HepG2 (cell line): ENCODE measurements at regions not wholly inside any gene's neighbourhood (a gene's known extent, or its start where the extent isn't known, plus 50 kb on each side); places are given as distances from the start of the nearest gene placed in this dataset.

ENCODE experiments used
- ATAC-seq: fragments of 200-7000 bp; cut with Tn5 transposase; 3 replicates; pipeline ENCODE4 v1.9.1; 2020; ENCODE audit warnings: mild to moderate bottlenecking, moderate library complexity
- BruUV-seq: library from RNA; stranded (reverse); fragments of 400-500 nt; replicated peaks from 2 replicates; lab custom pipeline; 2021; lab: Mats Ljungman, UMichigan
- CTCF ChIA-PET: fragments of 300-600 bp; formaldehyde crosslinking; extraction: SDS; loops from one replicate; lab custom pipeline; 2021; ENCODE audit warnings: low total read pairs, inconsistent platforms, low intra/inter-chr PET ratio; lab: Yijun Ruan, JAX
- POLR2A ChIA-PET: fragments of 350-600 bp; sonication (Branson Sonifier 250); formaldehyde crosslinking; loops from one replicate; lab custom pipeline; 2020; ENCODE audit warnings: antibody characterized with exemption, inconsistent platforms; lab: Yijun Ruan, JAX
- DNase-seq: peaks from one replicate; pipeline ENCODE4 v3.0.0-alpha.2; 2015; ENCODE audit warnings: low spot score
- FAIRE-seq: peaks from 3 replicates; lab custom pipeline; 2011; peaks lifted over from hg19 to GRCh38; lab: Jason Lieb, UNC
- H2AFZ ChIP-seq: one replicate; pipeline ENCODE4 v1.6.1; 2011; ENCODE audit warnings: low read length, inconsistent platforms
- H3K27ac ChIP-seq: fragments of 300-600 bp; 3 replicates; pipeline ENCODE4 v1.8.0; 2011; ENCODE audit warnings: mixed run types, mild to moderate bottlenecking, mixed read lengths, low read length, inconsistent platforms; ENCODE audit not compliant: insufficient read depth; ENCODE audit errors: extremely low read length
- H3K27me3 ChIP-seq, 2 experiments: fragments of 200-600 bp in 1 of 2; 2 replicates in 1 of 2; 3 replicates in 1 of 2; pipeline versions ENCODE4 v1.6.0 to v1.8.0; 2011; ENCODE audit warnings: low read length in 2 of 2, mild to moderate bottlenecking in 2 of 2, moderate library complexity in 2 of 2, inconsistent platforms in 1 of 2; ENCODE audit not compliant: insufficient read depth in 2 of 2, control insufficient read depth in 1 of 2
- H3K36me3 ChIP-seq, 2 experiments: fragments of 200-600 bp in 1 of 2; replicated peaks in 1 of 2; 2 replicates in 1 of 2; 3 replicates in 1 of 2; pipeline versions ENCODE4 v1.5.1 to v1.8.0; 2011; ENCODE audit warnings: low read length in 2 of 2, inconsistent platforms in 1 of 2; ENCODE audit not compliant: insufficient read depth in 2 of 2, control insufficient read depth in 1 of 2
- H3K4me1 ChIP-seq: 2 replicates; pipeline ENCODE4 v1.5.1; 2012; ENCODE audit warnings: low read length, inconsistent platforms; ENCODE audit not compliant: insufficient read depth
- H3K4me2 ChIP-seq: 2 replicates; pipeline ENCODE4 v1.6.0; 2011; ENCODE audit warnings: low read depth, low read length, inconsistent platforms
- H3K4me3 ChIP-seq, 3 experiments: fragments of 200-600 bp in 1 of 3; sonication (generic), shearing (Covaris generic) in 1 of 3; replicated peaks in 1 of 3; 2 replicates each; pipeline ENCODE4 v1.5.1; 2011 to 2016; ENCODE audit warnings: low read length in 3 of 3, inconsistent platforms in 2 of 3, low read depth in 2 of 3, mild to moderate bottlenecking in 2 of 3, control low read depth in 1 of 3, mixed read lengths in 1 of 3; ENCODE audit not compliant: insufficient read depth in 1 of 3
- H3K79me2 ChIP-seq: one replicate; pipeline ENCODE4 v1.6.1; 2011; ENCODE audit warnings: low read length, inconsistent platforms; ENCODE audit not compliant: insufficient read depth
- H3K9ac ChIP-seq: 2 replicates; pipeline ENCODE4 v1.6.0; 2011; ENCODE audit warnings: mild to moderate bottlenecking, low read depth, low read length, inconsistent platforms; ENCODE audit not compliant: insufficient read depth
- H3K9me3 ChIP-seq: 2 replicates; pipeline ENCODE4 v1.5.1; 2012; ENCODE audit warnings: mild to moderate bottlenecking, low read length
- H4K20me1 ChIP-seq: 2 replicates; pipeline ENCODE4 v1.6.0; 2011; ENCODE audit warnings: inconsistent platforms, mild to moderate bottlenecking, low read length, moderate library complexity; ENCODE audit not compliant: insufficient read depth
- ATRX ChIP-seq: sonication (generic); formaldehyde crosslinking; IDR thresholded peaks from 2 replicates; pipeline ENCODE4 v1.4.0; 2020; ENCODE audit warnings: missing genetic modification reagents, borderline replicate concordance
- GLI4 ChIP-seq: sonication (generic); formaldehyde crosslinking; IDR thresholded peaks from 2 replicates; pipeline ENCODE4 v1.5.1; 2020; ENCODE audit warnings: missing genetic modification reagents, mild to moderate bottlenecking, moderate library complexity, borderline replicate concordance
- MBNL3 ChIP-seq: fragments of 250-450 bp; sonication (Bioruptor Pico); conservative IDR thresholded peaks from 2 replicates; pipeline ENCODE4 v1.8.0; 2022; ENCODE audit warnings: mild to moderate bottlenecking, inconsistent platforms
- MEIS2 ChIP-seq: sonication (generic); formaldehyde crosslinking; IDR thresholded peaks from 2 replicates; pipeline ENCODE4 v1.9.0; 2021; ENCODE audit warnings: mild to moderate bottlenecking, missing genetic modification reagents
- NR2C2 ChIP-seq: sonication (generic); formaldehyde crosslinking; IDR thresholded peaks from 2 replicates; pipeline ENCODE4 v1.4.0; 2020; ENCODE audit warnings: missing genetic modification reagents, mild to moderate bottlenecking, moderate library complexity, borderline replicate concordance
- PHF21A ChIP-seq: sonication (generic); formaldehyde crosslinking; IDR thresholded peaks from 2 replicates; pipeline ENCODE4 v1.5.0; 2020; ENCODE audit warnings: mild to moderate bottlenecking, missing genetic modification reagents
- SP2 ChIP-seq: sonication (generic); formaldehyde crosslinking; IDR thresholded peaks from 2 replicates; pipeline ENCODE4 v1.5.1; 2020; ENCODE audit warnings: mild to moderate bottlenecking, missing genetic modification reagents
- THAP11 ChIP-seq: IDR thresholded peaks from 2 replicates; pipeline ENCODE4 v1.6.1; 2016; ENCODE audit warnings: missing biosample characterization, missing genetic modification reagents
- ZBTB42 ChIP-seq: sonication (generic); formaldehyde crosslinking; IDR thresholded peaks from 2 replicates; pipeline ENCODE4 v1.5.0; 2020; ENCODE audit warnings: mild to moderate bottlenecking, missing genetic modification reagents
- ZNF792 ChIP-seq: IDR thresholded peaks from 2 replicates; pipeline ENCODE4 v1.6.1; 2016
- WGBS: methylation state at CpG from one replicate; pipeline ENCODE4 v1.1.6; 2017; ENCODE audit warnings: low lambda C conversion rate; 5-methylcytosine and 5-hydroxymethylcytosine counted together
- in situ Hi-C: cut with HindIII; loops from 2 replicates; pipeline ENCODE4 v1.10.0; 2017; ENCODE audit warnings: low pct_unique_long_range_greater_than_20kb; ENCODE audit not compliant: extremely low pct_ligation_motif_present
- intact Hi-C: fragments of 100-400 bp; cut with micrococcal nuclease; formaldehyde crosslinking; loops from one replicate; pipeline ENCODE4 v1.10.0; 2022; ENCODE audit not compliant: unreplicated experiment
- TF ChIP-seq, protein P1 (sequence below): sonication (generic); formaldehyde crosslinking; IDR thresholded peaks from 2 replicates; pipeline ENCODE4 v1.8.1; 2022; ENCODE audit warnings: low read depth, mild to moderate bottlenecking, missing genetic modification reagents
- TF ChIP-seq, protein P2 (sequence below): sonication (generic); formaldehyde crosslinking; IDR thresholded peaks from 2 replicates; pipeline ENCODE4 v1.5.1; 2020; ENCODE audit warnings: mild to moderate bottlenecking, missing genetic modification reagents

DNA sequence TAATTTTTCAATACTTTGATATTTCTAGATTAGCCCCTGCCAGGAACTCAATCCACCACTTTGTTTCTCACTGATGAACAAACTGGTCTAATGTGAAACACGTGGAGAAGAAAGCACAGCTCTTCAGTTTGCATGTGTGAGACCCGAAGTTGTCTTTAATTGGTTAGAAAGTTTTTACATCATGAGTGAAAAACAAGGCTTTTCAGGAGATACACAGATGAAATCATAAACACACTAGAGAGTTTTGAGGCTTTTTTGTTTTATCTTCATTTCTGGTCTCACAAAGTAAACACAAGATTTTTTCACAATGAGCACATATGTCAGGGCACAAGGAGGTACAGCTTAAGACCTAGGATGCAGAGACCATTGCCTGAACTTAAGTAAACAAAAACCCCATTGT is 84.5 kb upstream of the MOCS2 start:
- in situ Hi-C loops (no loop called here), intact Hi-C loops (no loop called here)
- TF ChIP-seq THAP11 (CRISPR knock-in tag), result no peak
- TF ChIP-seq SP2 (CRISPR knock-in tag), result no peak
- TF ChIP-seq ZNF792 (CRISPR knock-in tag), result no peak
- no peak for TF ChIP-seq PHF21A
- no peak for TF ChIP-seq ATRX
- TF ChIP-seq, protein P1, sequence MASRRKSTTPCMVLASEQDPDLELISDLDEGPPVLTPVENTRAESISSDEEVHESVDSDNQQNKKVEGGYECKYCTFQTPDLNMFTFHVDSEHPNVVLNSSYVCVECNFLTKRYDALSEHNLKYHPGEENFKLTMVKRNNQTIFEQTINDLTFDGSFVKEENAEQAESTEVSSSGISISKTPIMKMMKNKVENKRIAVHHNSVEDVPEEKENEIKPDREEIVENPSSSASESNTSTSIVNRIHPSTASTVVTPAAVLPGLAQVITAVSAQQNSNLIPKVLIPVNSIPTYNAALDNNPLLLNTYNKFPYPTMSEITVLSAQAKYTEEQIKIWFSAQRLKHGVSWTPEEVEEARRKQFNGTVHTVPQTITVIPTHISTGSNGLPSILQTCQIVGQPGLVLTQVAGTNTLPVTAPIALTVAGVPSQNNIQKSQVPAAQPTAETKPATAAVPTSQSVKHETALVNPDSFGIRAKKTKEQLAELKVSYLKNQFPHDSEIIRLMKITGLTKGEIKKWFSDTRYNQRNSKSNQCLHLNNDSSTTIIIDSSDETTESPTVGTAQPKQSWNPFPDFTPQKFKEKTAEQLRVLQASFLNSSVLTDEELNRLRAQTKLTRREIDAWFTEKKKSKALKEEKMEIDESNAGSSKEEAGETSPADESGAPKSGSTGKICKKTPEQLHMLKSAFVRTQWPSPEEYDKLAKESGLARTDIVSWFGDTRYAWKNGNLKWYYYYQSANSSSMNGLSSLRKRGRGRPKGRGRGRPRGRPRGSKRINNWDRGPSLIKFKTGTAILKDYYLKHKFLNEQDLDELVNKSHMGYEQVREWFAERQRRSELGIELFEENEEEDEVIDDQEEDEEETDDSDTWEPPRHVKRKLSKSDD (CRISPR knock-in tag), result no peak
- TF ChIP-seq MEIS2 (CRISPR knock-in tag), result no peak
- no peak for TF ChIP-seq GLI4 (CRISPR knock-in tag)
- TF ChIP-seq NR2C2 (CRISPR knock-in tag), result no peak
- TF ChIP-seq, protein P2, sequence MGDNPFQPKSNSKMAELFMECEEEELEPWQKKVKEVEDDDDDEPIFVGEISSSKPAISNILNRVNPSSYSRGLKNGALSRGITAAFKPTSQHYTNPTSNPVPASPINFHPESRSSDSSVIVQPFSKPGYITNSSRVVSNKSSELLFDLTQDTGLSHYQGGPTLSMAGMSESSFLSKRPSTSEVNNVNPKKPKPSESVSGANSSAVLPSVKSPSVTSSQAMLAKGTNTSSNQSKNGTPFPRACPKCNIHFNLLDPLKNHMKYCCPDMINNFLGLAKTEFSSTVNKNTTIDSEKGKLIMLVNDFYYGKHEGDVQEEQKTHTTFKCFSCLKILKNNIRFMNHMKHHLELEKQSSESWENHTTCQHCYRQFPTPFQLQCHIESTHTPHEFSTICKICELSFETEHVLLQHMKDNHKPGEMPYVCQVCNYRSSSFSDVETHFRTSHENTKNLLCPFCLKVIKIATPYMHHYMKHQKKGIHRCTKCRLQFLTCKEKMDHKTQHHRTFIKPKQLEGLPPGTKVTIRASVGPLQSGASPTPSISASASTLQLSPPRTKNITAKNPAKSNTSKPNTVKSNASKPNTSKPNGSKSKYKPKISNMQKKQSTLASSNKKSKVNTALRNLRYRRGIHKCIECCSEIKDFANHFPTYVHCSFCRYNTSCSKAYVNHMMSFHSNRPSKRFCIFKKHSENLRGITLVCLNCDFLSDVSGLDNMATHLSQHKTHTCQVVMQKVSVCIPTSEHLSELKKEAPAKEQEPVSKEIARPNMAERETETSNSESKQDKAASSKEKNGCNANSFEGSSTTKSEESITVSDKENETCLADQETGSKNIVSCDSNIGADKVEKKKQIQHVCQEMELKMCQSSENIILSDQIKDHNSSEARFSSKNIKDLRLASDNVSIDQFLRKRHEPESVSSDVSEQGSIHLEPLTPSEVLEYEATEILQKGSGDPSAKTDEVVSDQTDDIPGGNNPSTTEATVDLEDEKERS, result no peak
- TF ChIP-seq MBNL3, result no peak
- TF ChIP-seq ZBTB42 (CRISPR knock-in tag), result no peak
- H3K4me3 ChIP-seq, result no peak overlapping the region
- no peak overlapping the region for H2AFZ ChIP-seq
- ChIA-PET POLR2A (no interaction called here), CTCF (no interaction called here)
- ATAC-seq, result no peak
- 0 out of 2 replicates have a peak, but pooled peaks cover 4% of the 10 kb centered on the region for H3K9me3 ChIP-seq
- H3K79me2 ChIP-seq, result no peaks in the 10 kb centered on the region
- no peak for FAIRE-seq
- no peak overlapping the region for H3K27ac ChIP-seq
- no peak for DNase-seq
- 0% methylated on average over 2 of the region's 2 CpGs for WGBS
- H3K4me2 ChIP-seq, result no peak overlapping the region
- no peaks in the 10 kb centered on the region for H3K36me3 ChIP-seq
- H3K9ac ChIP-seq, result no peak overlapping the region
- no peaks in the 10 kb centered on the region for H4K20me1 ChIP-seq
- no peaks in the 10 kb centered on the region for H3K27me3 ChIP-seq
- no TSS peak for BruUV-seq
- peaks cover 11% of the 10 kb centered on the region for H3K4me1 ChIP-seq
